PC-9 (cell line): ENCODE measurements at regions not wholly inside any gene's neighbourhood (a gene's known extent, or its start where the extent isn't known, plus 50 kb on each side); places are given as distances from the start of the nearest gene placed in this dataset.

ENCODE experiments used
- BruUV-seq: library from RNA; stranded (reverse); fragments of 400-500 nt; replicated peaks from 2 replicates; lab custom pipeline; 2021; lab: Mats Ljungman, UMichigan
- CTCF ChIA-PET: fragments of 300-600 bp; sonication (Branson Sonifier 250); formaldehyde crosslinking; loops from one replicate; lab custom pipeline; 2022; ENCODE audit warnings: antibody characterized with exemption; lab: Charles Lee
- POLR2A ChIA-PET: fragments of 300-600 bp; sonication (Branson Sonifier 250); formaldehyde crosslinking; loops from one replicate; lab custom pipeline; 2022; ENCODE audit warnings: antibody characterized with exemption; ENCODE audit not compliant: unreplicated experiment; lab: Charles Lee
- DNase-seq, 2 experiments: peaks; one replicate each; pipeline versions ENCODE4 v3.0.0 to v3.0.0-alpha.2; 2015 to 2022; ENCODE audit warnings: mixed read lengths in 1 of 2
- H2AFZ ChIP-seq: fragments of 200-600 bp; sonication (generic); 2 replicates; pipeline ENCODE4 v1.8.1; 2017; ENCODE audit warnings: antibody characterized with exemption
- H3F3A ChIP-seq: fragments of 200-600 bp; sonication (generic); 2 replicates; pipeline ENCODE4 v1.8.1; 2017; ENCODE audit warnings: antibody characterized with exemption, mild to moderate bottlenecking, low read depth; ENCODE audit not compliant: insufficient read depth
- H3K27ac ChIP-seq: fragments of 200-600 bp; sonication (generic); 2 replicates; pipeline ENCODE4 v1.6.1; 2016; ENCODE audit warnings: mixed run types
- H3K27me3 ChIP-seq: fragments of 200-600 bp; sonication (generic); 2 replicates; pipeline ENCODE4 v1.6.1; 2016; ENCODE audit warnings: low read depth, mixed run types; ENCODE audit not compliant: insufficient read depth
- H3K36me3 ChIP-seq: fragments of 200-600 bp; sonication (generic); 2 replicates; pipeline ENCODE4 v1.6.1; 2016; ENCODE audit warnings: low read depth, mixed run types
- H3K4me1 ChIP-seq: fragments of 200-600 bp; sonication (generic); replicated peaks from 2 replicates; pipeline ENCODE4 v1.6.1; 2016; ENCODE audit warnings: mixed run types; ENCODE audit not compliant: insufficient read depth
- H3K4me2 ChIP-seq: fragments of 200-600 bp; sonication (generic); 2 replicates; pipeline ENCODE4 v1.6.1; 2017; ENCODE audit warnings: mixed run types
- H3K4me3 ChIP-seq: fragments of 200-600 bp; sonication (generic); 2 replicates; pipeline ENCODE4 v1.6.1; 2016; ENCODE audit warnings: mixed run types
- H3K79me2 ChIP-seq: fragments of 200-600 bp; sonication (generic); 2 replicates; pipeline ENCODE4 v1.6.1; 2017; ENCODE audit warnings: low read depth, mixed run types
- H3K9me2 ChIP-seq: fragments of 200-600 bp; sonication (generic); 2 replicates; pipeline ENCODE4 v1.8.1; 2017; ENCODE audit warnings: mild to moderate bottlenecking; ENCODE audit not compliant: insufficient read depth
- H3K9me3 ChIP-seq: fragments of 200-600 bp; sonication (generic); 2 replicates; pipeline ENCODE4 v1.8.1; 2016; ENCODE audit warnings: low read depth; ENCODE audit not compliant: insufficient read depth
- H4K20me1 ChIP-seq: fragments of 200-600 bp; sonication (generic); 2 replicates; pipeline ENCODE4 v1.8.1; 2017; ENCODE audit not compliant: insufficient read depth
- EZH2 ChIP-seq: fragments of 200-600 bp; sonication (generic); IDR thresholded peaks from 2 replicates; pipeline ENCODE4 v1.8.0; 2017; ENCODE audit warnings: antibody characterized with exemption, low read depth
- intact Hi-C: fragments of 100-400 bp; cut with micrococcal nuclease; formaldehyde crosslinking; loops from one replicate; pipeline ENCODE4 v1.10.0; 2022; ENCODE audit not compliant: unreplicated experiment
- TF ChIP-seq, protein P1 (sequence below): fragments of 200-600 bp; sonication (generic); conservative IDR thresholded peaks from 2 replicates; pipeline ENCODE4 v1.6.1; 2017; ENCODE audit warnings: mixed run types, antibody characterized with exemption, mild to moderate bottlenecking, moderate library complexity

DNA sequence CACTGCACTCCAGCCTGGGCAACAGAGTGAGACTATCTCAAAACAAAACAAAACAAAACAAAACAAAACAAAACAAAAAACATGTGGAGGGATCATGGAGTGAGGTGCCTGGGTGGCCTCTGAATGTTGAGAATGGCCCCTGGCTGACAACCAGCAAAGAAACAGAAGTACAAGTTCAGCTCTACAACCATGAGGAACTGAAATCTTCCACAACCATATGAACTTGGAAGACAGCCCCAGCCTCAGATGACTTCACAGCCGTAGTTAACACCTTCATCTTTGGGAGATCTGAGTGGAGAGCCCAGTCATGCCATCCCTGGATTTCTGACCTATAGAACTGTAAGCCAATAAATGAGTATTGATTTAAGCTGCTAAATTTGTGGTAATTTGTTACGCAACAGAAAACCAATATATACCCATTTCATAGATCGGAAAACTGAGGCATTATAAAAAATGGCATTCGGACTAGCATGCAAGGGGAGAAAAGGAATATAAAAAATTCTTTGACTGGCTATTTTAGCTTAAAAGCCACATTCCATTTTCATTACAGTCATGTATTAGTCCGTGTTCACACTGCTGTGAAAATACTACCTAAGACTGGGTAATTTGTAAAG lies 138.7 kb upstream of the RAPGEF2 start:
- POLR2A ChIA-PET, result no interaction called here

DNA sequence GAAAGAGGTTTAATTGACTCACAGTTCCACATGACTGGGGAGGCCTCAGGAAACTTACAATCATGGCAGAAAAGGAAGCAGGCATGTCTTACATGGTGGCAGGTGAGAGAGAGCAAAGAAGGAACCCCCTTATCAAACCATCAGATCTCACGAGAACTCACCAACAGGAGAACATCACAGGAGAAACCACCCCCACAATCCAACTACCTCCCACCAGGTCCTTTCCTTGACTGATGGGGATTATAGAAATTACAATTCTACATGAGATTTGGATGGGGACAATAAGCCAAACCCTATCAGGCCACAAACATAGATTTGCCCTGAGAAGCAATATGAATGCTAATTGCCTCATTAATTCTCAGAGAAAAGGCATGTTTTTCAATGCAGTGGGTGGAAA lies 138.2 kb upstream of the RAPGEF2 start:
- H3K27ac ChIP-seq, result no peak overlapping the region
- no peaks in the 10 kb centered on the region for H3K4me1 ChIP-seq
- DNase-seq, result no peak
- no TSS peak for BruUV-seq
- H3F3A ChIP-seq, result no peaks in the 10 kb centered on the region
- POLR2A ChIA-PET, result no interaction called here
- H3K4me3 ChIP-seq, result no peak overlapping the region
- H3K79me2 ChIP-seq, result no peaks in the 10 kb centered on the region
- H2AFZ ChIP-seq, result no peak overlapping the region
- CTCF ChIA-PET, result no interaction called here
- TF ChIP-seq EZH2, result no peak
- TF ChIP-seq, protein P1, sequence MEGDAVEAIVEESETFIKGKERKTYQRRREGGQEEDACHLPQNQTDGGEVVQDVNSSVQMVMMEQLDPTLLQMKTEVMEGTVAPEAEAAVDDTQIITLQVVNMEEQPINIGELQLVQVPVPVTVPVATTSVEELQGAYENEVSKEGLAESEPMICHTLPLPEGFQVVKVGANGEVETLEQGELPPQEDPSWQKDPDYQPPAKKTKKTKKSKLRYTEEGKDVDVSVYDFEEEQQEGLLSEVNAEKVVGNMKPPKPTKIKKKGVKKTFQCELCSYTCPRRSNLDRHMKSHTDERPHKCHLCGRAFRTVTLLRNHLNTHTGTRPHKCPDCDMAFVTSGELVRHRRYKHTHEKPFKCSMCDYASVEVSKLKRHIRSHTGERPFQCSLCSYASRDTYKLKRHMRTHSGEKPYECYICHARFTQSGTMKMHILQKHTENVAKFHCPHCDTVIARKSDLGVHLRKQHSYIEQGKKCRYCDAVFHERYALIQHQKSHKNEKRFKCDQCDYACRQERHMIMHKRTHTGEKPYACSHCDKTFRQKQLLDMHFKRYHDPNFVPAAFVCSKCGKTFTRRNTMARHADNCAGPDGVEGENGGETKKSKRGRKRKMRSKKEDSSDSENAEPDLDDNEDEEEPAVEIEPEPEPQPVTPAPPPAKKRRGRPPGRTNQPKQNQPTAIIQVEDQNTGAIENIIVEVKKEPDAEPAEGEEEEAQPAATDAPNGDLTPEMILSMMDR, result no peak
- no peak overlapping the region for H3K4me2 ChIP-seq
- H3K9me2 ChIP-seq, result no peaks in the 10 kb centered on the region
- H3K36me3 ChIP-seq, result no peaks in the 10 kb centered on the region
- no peaks in the 10 kb centered on the region for H3K27me3 ChIP-seq
- intact Hi-C loops, result no loop called here
- H4K20me1 ChIP-seq, result no peaks in the 10 kb centered on the region
- H3K9me3 ChIP-seq, result no peaks in the 10 kb centered on the region

More for the DNA sequence above, 138.7 kb upstream of the RAPGEF2 start:
- BruUV-seq, result no TSS peak
- H4K20me1 ChIP-seq, result no peaks in the 10 kb centered on the region
- CTCF ChIA-PET, result interaction anchor here (0.5 kb wide), 1 partner anchor 285 kb away, joined by 3 read pairs; no protein-coding TSS in a partner anchor
- no peak overlapping the region for H3K27ac ChIP-seq
- TF ChIP-seq, protein P1, result no peak
- TF ChIP-seq EZH2, result no peak
- H3F3A ChIP-seq, result no peaks in the 10 kb centered on the region
- DNase-seq, result no peak
- H3K9me2 ChIP-seq, result no peaks in the 10 kb centered on the region
- H2AFZ ChIP-seq, result no peak overlapping the region
- H3K9me3 ChIP-seq, result no peaks in the 10 kb centered on the region
- intact Hi-C loops, result no loop called here
- no peak overlapping the region for H3K4me2 ChIP-seq
- no peak overlapping the region for H3K4me3 ChIP-seq
- H3K27me3 ChIP-seq, result no peaks in the 10 kb centered on the region
- H3K4me1 ChIP-seq, result no peaks in the 10 kb centered on the region
- H3K79me2 ChIP-seq, result no peaks in the 10 kb centered on the region
- H3K36me3 ChIP-seq, result no peaks in the 10 kb centered on the region

DNA sequence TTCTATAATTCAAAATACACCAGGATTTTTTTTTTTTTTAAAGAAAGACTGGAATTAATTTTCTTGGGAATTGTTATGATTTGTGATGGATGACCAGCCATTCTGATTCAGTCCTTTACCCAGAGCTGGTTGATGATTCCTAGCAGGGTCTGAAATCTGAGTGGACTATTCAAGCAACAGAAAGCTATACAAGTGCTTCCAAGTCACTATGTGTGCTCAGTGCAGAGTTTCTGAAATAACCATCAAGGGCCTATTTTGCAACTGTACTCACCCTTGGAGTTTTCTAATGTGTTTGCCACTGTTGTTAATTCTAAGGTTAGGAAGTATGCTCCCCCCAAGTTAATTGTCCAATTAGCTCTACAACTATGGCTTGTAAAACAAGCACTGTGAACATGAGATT lies 137.7 kb upstream of the RAPGEF2 start:
- Histone ChIP-seq H3F3A (no peaks in the 10 kb centered on the region), H3K9me3 (no peaks in the 10 kb centered on the region), H3K4me1 (no peaks in the 10 kb centered on the region), H3K27me3 (no peaks in the 10 kb centered on the region), H3K4me2 (no peak overlapping the region), H3K27ac (no peak overlapping the region), H2AFZ (no peak overlapping the region), H3K9me2 (no peaks in the 10 kb centered on the region), H3K36me3 (no peaks in the 10 kb centered on the region), H3K79me2 (no peaks in the 10 kb centered on the region), H3K4me3 (no peak overlapping the region), H4K20me1 (no peaks in the 10 kb centered on the region)
- ChIA-PET CTCF (no interaction called here), POLR2A (interaction anchor here (0.7 kb wide), 1 partner anchor 74 kb away, joined by 7 read pairs; no protein-coding TSS in a partner anchor)
- no TSS peak for BruUV-seq
- DNase-seq, result no peak
- intact Hi-C loops, result no loop called here
- TF ChIP-seq, protein P1, result no peak
- no peak for TF ChIP-seq EZH2
